Left ventricle myocardium inferior (tissue), 1 donor: ENCODE measurements at regions not wholly inside any gene's neighbourhood (a gene's known extent, or its start where the extent isn't known, plus 50 kb on each side); places are given as distances from the start of the nearest gene placed in this dataset.
A peak's percentile ranks its signal among the peaks of the same experiment; 100 is the strongest.
"Not testable (repeated sequence)": the region's sequence is repeated elsewhere in the genome, so short reads cannot be mapped to it uniquely, and the experiment has no call there.

Experiments used
- DNase-seq: peaks from one replicate; pipeline ENCODE4 v3.0.0-alpha.2; 2020
- H3K27ac ChIP-seq: fragments of 200-600 bp; replicated peaks from 2 replicates; pipeline ENCODE4 v1.8.0; 2021
- H3K27me3 ChIP-seq: fragments of 200-600 bp; 2 replicates; pipeline ENCODE4 v1.8.0; 2021; ENCODE audit warnings: low read depth
- H3K36me3 ChIP-seq: fragments of 200-600 bp; 2 replicates; pipeline ENCODE4 v1.8.0; 2021
- H3K4me1 ChIP-seq: fragments of 200-600 bp; 2 replicates; pipeline ENCODE4 v1.8.0; 2021
- H3K4me3 ChIP-seq: fragments of 200-600 bp; 2 replicates; pipeline ENCODE4 v1.8.0; 2021; ENCODE audit warnings: mild to moderate bottlenecking, moderate library complexity
- H3K9me3 ChIP-seq: fragments of 200-600 bp; replicated peaks from 2 replicates; pipeline ENCODE4 v1.8.0; 2021
- CTCF ChIP-seq: fragments of 200-600 bp; IDR thresholded peaks from 2 replicates; pipeline ENCODE4 v1.8.0; 2021; ENCODE audit warnings: antibody characterized with exemption, mild to moderate bottlenecking, borderline replicate concordance
- intact Hi-C: fragments of 100-400 bp; cut with micrococcal nuclease; formaldehyde crosslinking; loops from one replicate; pipeline ENCODE4 v1.11.0; 2022
- donor health status: DM: no; HTN: yes; CAD: no; lungs with severe emphysema.

- H3K27me3 ChIP-seq: peaks cover 89% of the 10 kb centered on the region
- no peak overlapping the region for H3K4me3 ChIP-seq
- no peak for TF ChIP-seq CTCF
- intact Hi-C loops: no loop called here
- no peak for DNase-seq
- no peak overlapping the region for H3K27ac ChIP-seq
- peaks cover 7% of the 10 kb centered on the region for H3K4me1 ChIP-seq
- H3K36me3 ChIP-seq: no peaks in the 10 kb centered on the region
- H3K9me3 ChIP-seq: no peaks in the 10 kb centered on the region
These were observed 364.7 kb upstream of the DEFB115 start for GRCh38 chr20:30892541-30893345.

- intact Hi-C loops, H3K27ac ChIP-seq, H3K9me3 ChIP-seq, H3K36me3 ChIP-seq, H3K4me3 ChIP-seq, DNase-seq, H3K4me1 ChIP-seq: not testable (repeated sequence)
- peaks cover 88% of the 10 kb centered on the region for H3K27me3 ChIP-seq
These were observed 363.8 kb upstream of the DEFB115 start for GRCh38 chr20:30893346-30894314.

GRCh38 chr20:30894707-30895353 is 362.6 kb upstream of the DEFB115 start:
- H3K36me3 ChIP-seq, DNase-seq, H3K27ac ChIP-seq, intact Hi-C loops, H3K9me3 ChIP-seq: not testable (repeated sequence)
- Histone ChIP-seq H3K4me1 (peaks cover 11% of the 10 kb centered on the region), H3K4me3 (peak overlapping the region; percentile 21), H3K27me3 (peaks cover 88% of the 10 kb centered on the region)

- intact Hi-C loops: not testable (repeated sequence)
These were observed 362.1 kb upstream of the DEFB115 start for GRCh38 chr20:30895354-30895711.

GRCh38 chr20:30899370-30900079 is 357.9 kb upstream of the DEFB115 start:
- intact Hi-C loops, H3K36me3 ChIP-seq, H3K4me1 ChIP-seq, H3K4me3 ChIP-seq, DNase-seq, H3K27ac ChIP-seq: not testable (repeated sequence)
- Histone ChIP-seq H3K27me3 (peaks cover 62% of the 10 kb centered on the region), H3K9me3 (peaks cover 10% of the 10 kb centered on the region)

More at GRCh38 chr20:30895354-30895711, 362.1 kb upstream of the DEFB115 start:
- Histone ChIP-seq H3K27me3 (peaks cover 92% of the 10 kb centered on the region), H3K4me1 (peaks cover 11% of the 10 kb centered on the region)
- H3K9me3 ChIP-seq, DNase-seq, H3K4me3 ChIP-seq, H3K27ac ChIP-seq, H3K36me3 ChIP-seq: not testable (repeated sequence)

GRCh38 chr20:30900080-30900719 is 357.3 kb upstream of the DEFB115 start:
- H3K4me3 ChIP-seq, intact Hi-C loops, H3K36me3 ChIP-seq, H3K4me1 ChIP-seq, DNase-seq, H3K27ac ChIP-seq: not testable (repeated sequence)
- peaks cover 10% of the 10 kb centered on the region for H3K9me3 ChIP-seq
- H3K27me3 ChIP-seq: peaks cover 55% of the 10 kb centered on the region

- H3K27ac ChIP-seq, H3K4me1 ChIP-seq, DNase-seq, H3K36me3 ChIP-seq, H3K4me3 ChIP-seq, intact Hi-C loops: not testable (repeated sequence)
- H3K27me3 ChIP-seq: peaks cover 11% of the 10 kb centered on the region
- H3K9me3 ChIP-seq: peaks cover 11% of the 10 kb centered on the region
These were observed 352.2 kb upstream of the DEFB115 start for GRCh38 chr20:30905231-30905630.
